GM12878 (cell line): ENCODE measurements at regions not wholly inside any gene's neighbourhood (a gene's known extent, or its start where the extent isn't known, plus 50 kb on each side); places are given as distances from the start of the nearest gene placed in this dataset.

Experiments
- ATAC-seq: fragments of 200-7000 bp; cut with Tn5 transposase; 3 replicates; pipeline ENCODE4 v1.9.1; 2020; ENCODE audit warnings: mild to moderate bottlenecking, moderate library complexity
- BruUV-seq: library from RNA; stranded (reverse); fragments of 400-500 nt; replicated peaks from 2 replicates; lab custom pipeline; 2021; lab: Mats Ljungman, UMichigan
- CTCF ChIA-PET: fragments of 300-600 bp; sonication (Branson Sonifier 250); formaldehyde crosslinking; extraction: SDS; loops from one replicate; lab custom pipeline; 2021; ENCODE audit warnings: inconsistent platforms; lab: Yijun Ruan, JAX
- POLR2A ChIA-PET: fragments of 350-600 bp; formaldehyde crosslinking; extraction: SDS; loops from one replicate; lab custom pipeline; 2021; ENCODE audit warnings: inconsistent platforms; lab: Charles Lee
- RAD21 ChIA-PET: fragments of 300-600 bp; sonication (Branson Sonifier 250); formaldehyde crosslinking; loops from one replicate; lab custom pipeline; 2023; ENCODE audit warnings: antibody characterized with exemption; ENCODE audit not compliant: unreplicated experiment; lab: Charles Lee
- SMC1A ChIA-PET: fragments of 300-600 bp; sonication (Branson Sonifier 250); formaldehyde crosslinking; loops from one replicate; lab custom pipeline; 2023; ENCODE audit not compliant: unreplicated experiment, uncharacterized antibody; lab: Charles Lee
- DNase-seq: peaks from one replicate; pipeline ENCODE4 v3.0.0-alpha.2; 2011; ENCODE audit warnings: low read depth, low spot score
- FAIRE-seq: peaks from 3 replicates; lab custom pipeline; 2011; peaks lifted over from hg19 to GRCh38; lab: Jason Lieb, UNC
- H2AFZ ChIP-seq: 2 replicates; pipeline ENCODE4 v1.6.0; 2011; ENCODE audit warnings: low read depth, low read length, control low read depth; ENCODE audit not compliant: control insufficient read depth
- H3K27ac ChIP-seq: 2 replicates; pipeline ENCODE4 v1.5.1; 2011; ENCODE audit warnings: control low read depth; ENCODE audit not compliant: control insufficient read depth, insufficient read depth
- H3K27me3 ChIP-seq, 2 experiments: replicated peaks in 1 of 2; 2 replicates each; pipeline versions ENCODE4 v1.6.0 to v1.6.1; 2011; ENCODE audit warnings: low read length in 1 of 2; ENCODE audit not compliant: control insufficient read depth in 2 of 2, insufficient read depth in 2 of 2
- H3K36me3 ChIP-seq, 2 experiments: 2 replicates each; pipeline ENCODE4 v1.5.1; 2011; ENCODE audit warnings: low read length in 1 of 2; ENCODE audit not compliant: control insufficient read depth in 2 of 2, insufficient read depth in 2 of 2
- H3K4me1 ChIP-seq: 2 replicates; pipeline ENCODE4 v1.6.1; 2011; ENCODE audit warnings: mild to moderate bottlenecking, low read length, moderate library complexity, mixed read lengths; ENCODE audit not compliant: control insufficient read depth, insufficient read depth
- H3K4me2 ChIP-seq: 2 replicates; pipeline ENCODE4 v1.6.0; 2011; ENCODE audit warnings: control low read depth; ENCODE audit not compliant: control insufficient read depth, insufficient read depth
- H3K4me3 ChIP-seq: fragments of 200-600 bp; sonication (generic); 2 replicates; pipeline ENCODE4 v1.5.1; 2016
- H3K79me2 ChIP-seq: 2 replicates; pipeline ENCODE4 v1.6.0; 2011; ENCODE audit warnings: low read length; ENCODE audit not compliant: control insufficient read depth, insufficient read depth
- H3K9ac ChIP-seq: 2 replicates; pipeline ENCODE4 v1.8.0; 2011; ENCODE audit warnings: low read length, control low read depth, mixed read lengths; ENCODE audit not compliant: control insufficient read depth, insufficient read depth
- H3K9me3 ChIP-seq: replicated peaks from 3 replicates; pipeline ENCODE4 v1.5.1; 2011; ENCODE audit warnings: mild to moderate bottlenecking, low read length; ENCODE audit not compliant: control insufficient read depth, insufficient read depth
- H4K20me1 ChIP-seq: 2 replicates; pipeline ENCODE4 v1.6.0; 2011; ENCODE audit not compliant: control insufficient read depth, insufficient read depth
- ATF3 ChIP-seq: IDR thresholded peaks from 2 replicates; pipeline ENCODE4 v1.6.1; 2011; ENCODE audit warnings: low read depth, mild to moderate bottlenecking, low read length, moderate library complexity, borderline replicate concordance; ENCODE audit errors: extremely low read depth
- ATF7 ChIP-seq: fragments of 450-650 bp; IDR thresholded peaks from 2 replicates; pipeline ENCODE4 v1.6.1; 2016; ENCODE audit warnings: low read depth, mild to moderate bottlenecking
- CREM ChIP-seq: IDR thresholded peaks from 2 replicates; pipeline ENCODE4 v1.6.1; 2014; ENCODE audit warnings: antibody characterized with exemption, low read depth
- E2F4 ChIP-seq: IDR thresholded peaks from 2 replicates; pipeline ENCODE4 v1.6.1; 2012; ENCODE audit warnings: low read depth, low read length, improper control_type of control experiment
- FOXM1 ChIP-seq: IDR thresholded peaks from 2 replicates; pipeline ENCODE4 v1.6.1; 2012; ENCODE audit warnings: low read depth, mild to moderate bottlenecking, inconsistent platforms, low read length, moderate library complexity
- NR2F1 ChIP-seq: fragments of 450-650 bp; conservative IDR thresholded peaks from 2 replicates; pipeline ENCODE4 v1.6.1; 2017; ENCODE audit warnings: mild to moderate bottlenecking
- PAX5 ChIP-seq: IDR thresholded peaks from 2 replicates; pipeline ENCODE4 v1.6.1; 2011; ENCODE audit warnings: low read depth, low read length, borderline replicate concordance
- RAD51 ChIP-seq: fragments of 450-650 bp; IDR thresholded peaks from 2 replicates; pipeline ENCODE4 v1.6.1; 2016; ENCODE audit warnings: moderate library complexity, mild to moderate bottlenecking, inconsistent platforms
- TCF12 ChIP-seq: IDR thresholded peaks from 2 replicates; pipeline ENCODE4 v1.6.1; 2011; ENCODE audit warnings: low read depth, mild to moderate bottlenecking, low read length
- TCF3 ChIP-seq: IDR thresholded peaks from 2 replicates; pipeline ENCODE4 v1.6.1; 2012; ENCODE audit warnings: low read depth, mild to moderate bottlenecking, low read length, borderline replicate concordance; ENCODE audit not compliant: insufficient read depth
- USF1 ChIP-seq: IDR thresholded peaks from 2 replicates; pipeline ENCODE4 v1.6.1; 2011; ENCODE audit warnings: borderline replicate concordance, low read depth, mild to moderate bottlenecking, moderate library complexity, mixed read lengths, low read length; ENCODE audit not compliant: insufficient read depth; ENCODE audit errors: extremely low read length
- YBX1 ChIP-seq: fragments of 450-650 bp; IDR thresholded peaks from 2 replicates; pipeline ENCODE4 v1.6.1; 2016; ENCODE audit warnings: antibody characterized with exemption
- ZBTB11 ChIP-seq: fragments of 450-650 bp; formaldehyde crosslinking; IDR thresholded peaks from 2 replicates; pipeline ENCODE4 v1.5.0; 2022; ENCODE audit warnings: mild to moderate bottlenecking, missing genetic modification characterization
- ZNF207 ChIP-seq: fragments of 450-650 bp; IDR thresholded peaks from 2 replicates; pipeline ENCODE4 v1.6.1; 2014; ENCODE audit warnings: antibody characterized with exemption, mild to moderate bottlenecking, borderline replicate concordance
- WGBS: methylation state at CpG from one replicate; pipeline ENCODE4 v1.1.6; 2016; ENCODE audit warnings: low lambda C conversion rate; ENCODE audit not compliant: insufficient replicate concordance, insufficient coverage; ENCODE audit errors: missing lambda C conversion rate; 5-methylcytosine and 5-hydroxymethylcytosine counted together
- in situ Hi-C: fragments of 300-500 bp; cut with MboI; formaldehyde crosslinking; loops from 9 replicates; pipeline ENCODE4 v1.14.3; 2018; ENCODE audit warnings: mixed read lengths
- intact Hi-C: fragments of 100-400 bp; cut with micrococcal nuclease; formaldehyde crosslinking; loops from one replicate; pipeline ENCODE4 v1.14.2; 2022; ENCODE audit not compliant: unreplicated experiment

GRCh38 chr2:8537562-8538155, 144.2 kb upstream of the ID2 start (continued):
- no peak for TF ChIP-seq ZBTB11 (CRISPR knock-in tag)
- TF ChIP-seq ATF3: no peak
- no peak for TF ChIP-seq PAX5
- no peak for TF ChIP-seq USF1
- no peak for TF ChIP-seq CREM

- no peaks in the 10 kb centered on the region for H4K20me1 ChIP-seq
- no TSS peak for BruUV-seq
- H3K9ac ChIP-seq: no peak overlapping the region
- no peak overlapping the region for H3K27ac ChIP-seq
- DNase-seq: no peak
- H3K36me3 ChIP-seq: no peaks in the 10 kb centered on the region
- ChIA-PET SMC1A (interaction anchor here (0.9 to 10.9 kb wide), 13 partner anchors 14 to 227 kb away, joined by 3 to 284 read pairs (median 4); no protein-coding TSS in a partner anchor), RAD21 (interaction anchor here (1.2 to 10.3 kb wide), 11 partner anchors 17 to 227 kb away, joined by 3 to 322 read pairs (median 4); partner anchors contain the start of gene ID2), POLR2A (interaction anchor here (0.9 to 5.5 kb wide), 8 partner anchors 10 to 143 kb away, joined by 3 to 42 read pairs (median 6); partner anchors contain the start of gene ID2), CTCF (interaction anchor here (0.9 to 2.6 kb wide), 9 partner anchors 10 to 154 kb away, joined by 3 to 10 read pairs (median 5); partner anchors contain the start of gene ID2)
- no peaks in the 10 kb centered on the region for H3K27me3 ChIP-seq
- in situ Hi-C loops: no loop called here
- no peaks in the 10 kb centered on the region for H3K9me3 ChIP-seq
- no peak for ATAC-seq
- no peak overlapping the region for H2AFZ ChIP-seq
- 56% methylated on average over 9 of the region's 9 CpGs for WGBS
- no peak overlapping the region for H3K4me2 ChIP-seq
- no peaks in the 10 kb centered on the region for H3K79me2 ChIP-seq
- peaks cover 44% of the 10 kb centered on the region for H3K4me1 ChIP-seq
- FAIRE-seq: no peak
- intact Hi-C loops: no loop called here
- no peak overlapping the region for H3K4me3 ChIP-seq
- TF ChIP-seq RAD51 (no peak), TCF12 (no peak), ZNF207 (no peak), NR2F1 (peak; percentile 36), ATF7 (no peak), USF1 (no peak), FOXM1 (no peak), YBX1 (no peak), TCF3 (no peak), E2F4 (no peak)
These were observed 143.3 kb upstream of the ID2 start for GRCh38 chr2:8538531-8538930.
